HepG2 (cell line): ENCODE measurements at regions not wholly inside any gene's neighbourhood (a gene's known extent, or its start where the extent isn't known, plus 50 kb on each side); places are given as distances from the start of the nearest gene placed in this dataset.

ENCODE experiments used
- ATAC-seq: fragments of 200-7000 bp; cut with Tn5 transposase; 3 replicates; pipeline ENCODE4 v1.9.1; 2020; ENCODE audit warnings: mild to moderate bottlenecking, moderate library complexity
- BruUV-seq: library from RNA; stranded (reverse); fragments of 400-500 nt; replicated peaks from 2 replicates; lab custom pipeline; 2021; lab: Mats Ljungman, UMichigan
- CTCF ChIA-PET: fragments of 300-600 bp; formaldehyde crosslinking; extraction: SDS; loops from one replicate; lab custom pipeline; 2021; ENCODE audit warnings: low total read pairs, inconsistent platforms, low intra/inter-chr PET ratio; lab: Yijun Ruan, JAX
- POLR2A ChIA-PET: fragments of 350-600 bp; sonication (Branson Sonifier 250); formaldehyde crosslinking; loops from one replicate; lab custom pipeline; 2020; ENCODE audit warnings: antibody characterized with exemption, inconsistent platforms; lab: Yijun Ruan, JAX
- DNase-seq: peaks from one replicate; pipeline ENCODE4 v3.0.0-alpha.2; 2015; ENCODE audit warnings: low spot score
- FAIRE-seq: peaks from 3 replicates; lab custom pipeline; 2011; peaks lifted over from hg19 to GRCh38; lab: Jason Lieb, UNC
- H2AFZ ChIP-seq: one replicate; pipeline ENCODE4 v1.6.1; 2011; ENCODE audit warnings: low read length, inconsistent platforms
- H3K27ac ChIP-seq: fragments of 300-600 bp; 3 replicates; pipeline ENCODE4 v1.8.0; 2011; ENCODE audit warnings: mixed run types, mild to moderate bottlenecking, mixed read lengths, low read length, inconsistent platforms; ENCODE audit not compliant: insufficient read depth; ENCODE audit errors: extremely low read length
- H3K27me3 ChIP-seq, 2 experiments: fragments of 200-600 bp in 1 of 2; 2 replicates in 1 of 2; 3 replicates in 1 of 2; pipeline versions ENCODE4 v1.6.0 to v1.8.0; 2011; ENCODE audit warnings: low read length in 2 of 2, mild to moderate bottlenecking in 2 of 2, moderate library complexity in 2 of 2, inconsistent platforms in 1 of 2; ENCODE audit not compliant: insufficient read depth in 2 of 2, control insufficient read depth in 1 of 2
- H3K36me3 ChIP-seq, 2 experiments: fragments of 200-600 bp in 1 of 2; replicated peaks in 1 of 2; 2 replicates in 1 of 2; 3 replicates in 1 of 2; pipeline versions ENCODE4 v1.5.1 to v1.8.0; 2011; ENCODE audit warnings: low read length in 2 of 2, inconsistent platforms in 1 of 2; ENCODE audit not compliant: insufficient read depth in 2 of 2, control insufficient read depth in 1 of 2
- H3K4me1 ChIP-seq: 2 replicates; pipeline ENCODE4 v1.5.1; 2012; ENCODE audit warnings: low read length, inconsistent platforms; ENCODE audit not compliant: insufficient read depth
- H3K4me2 ChIP-seq: 2 replicates; pipeline ENCODE4 v1.6.0; 2011; ENCODE audit warnings: low read depth, low read length, inconsistent platforms
- H3K4me3 ChIP-seq, 3 experiments: fragments of 200-600 bp in 1 of 3; sonication (generic), shearing (Covaris generic) in 1 of 3; replicated peaks in 1 of 3; 2 replicates each; pipeline ENCODE4 v1.5.1; 2011 to 2016; ENCODE audit warnings: low read length in 3 of 3, inconsistent platforms in 2 of 3, low read depth in 2 of 3, mild to moderate bottlenecking in 2 of 3, control low read depth in 1 of 3, mixed read lengths in 1 of 3; ENCODE audit not compliant: insufficient read depth in 1 of 3
- H3K79me2 ChIP-seq: one replicate; pipeline ENCODE4 v1.6.1; 2011; ENCODE audit warnings: low read length, inconsistent platforms; ENCODE audit not compliant: insufficient read depth
- H3K9ac ChIP-seq: 2 replicates; pipeline ENCODE4 v1.6.0; 2011; ENCODE audit warnings: mild to moderate bottlenecking, low read depth, low read length, inconsistent platforms; ENCODE audit not compliant: insufficient read depth
- H3K9me3 ChIP-seq: 2 replicates; pipeline ENCODE4 v1.5.1; 2012; ENCODE audit warnings: mild to moderate bottlenecking, low read length
- H4K20me1 ChIP-seq: 2 replicates; pipeline ENCODE4 v1.6.0; 2011; ENCODE audit warnings: inconsistent platforms, mild to moderate bottlenecking, low read length, moderate library complexity; ENCODE audit not compliant: insufficient read depth
- HNF4G ChIP-seq, 2 experiments: sonication (generic) in 1 of 2; formaldehyde crosslinking in 1 of 2; IDR thresholded peaks; 2 replicates each; pipeline versions ENCODE4 v1.4.0 to v1.6.1; 2011 to 2020; ENCODE audit warnings: borderline replicate concordance in 2 of 2, low read depth in 2 of 2, mild to moderate bottlenecking in 2 of 2, low read length in 1 of 2, missing genetic modification reagents in 1 of 2, moderate library complexity in 1 of 2
- MIER3 ChIP-seq: IDR thresholded peaks from 2 replicates; pipeline ENCODE4 v1.6.1; 2016; ENCODE audit warnings: missing compliant biosample characterization, borderline replicate concordance
- SMYD3 ChIP-seq: sonication (generic); formaldehyde crosslinking; IDR thresholded peaks from 2 replicates; pipeline ENCODE4 v1.8.1; 2023; ENCODE audit warnings: mild to moderate bottlenecking, missing genetic modification reagents
- ZNF788 ChIP-seq: sonication (generic); formaldehyde crosslinking; IDR thresholded peaks from 2 replicates; pipeline ENCODE4 v1.5.0; 2020; ENCODE audit warnings: mild to moderate bottlenecking, missing genetic modification reagents, borderline replicate concordance
- WGBS: methylation state at CpG from one replicate; pipeline ENCODE4 v1.1.6; 2017; ENCODE audit warnings: low lambda C conversion rate; 5-methylcytosine and 5-hydroxymethylcytosine counted together
- in situ Hi-C: cut with HindIII; loops from 2 replicates; pipeline ENCODE4 v1.10.0; 2017; ENCODE audit warnings: low pct_unique_long_range_greater_than_20kb; ENCODE audit not compliant: extremely low pct_ligation_motif_present
- intact Hi-C: fragments of 100-400 bp; cut with micrococcal nuclease; formaldehyde crosslinking; loops from one replicate; pipeline ENCODE4 v1.10.0; 2022; ENCODE audit not compliant: unreplicated experiment
- TF ChIP-seq, protein P1 (sequence below): sonication (generic); formaldehyde crosslinking; IDR thresholded peaks from 2 replicates; pipeline ENCODE4 v1.5.0; 2020; ENCODE audit warnings: missing genetic modification reagents
- TF ChIP-seq, protein P2 (sequence below): sonication (generic); formaldehyde crosslinking; IDR thresholded peaks from 2 replicates; pipeline ENCODE4 v1.5.1; 2020; ENCODE audit warnings: mild to moderate bottlenecking, moderate library complexity, missing genetic modification reagents

DNA sequence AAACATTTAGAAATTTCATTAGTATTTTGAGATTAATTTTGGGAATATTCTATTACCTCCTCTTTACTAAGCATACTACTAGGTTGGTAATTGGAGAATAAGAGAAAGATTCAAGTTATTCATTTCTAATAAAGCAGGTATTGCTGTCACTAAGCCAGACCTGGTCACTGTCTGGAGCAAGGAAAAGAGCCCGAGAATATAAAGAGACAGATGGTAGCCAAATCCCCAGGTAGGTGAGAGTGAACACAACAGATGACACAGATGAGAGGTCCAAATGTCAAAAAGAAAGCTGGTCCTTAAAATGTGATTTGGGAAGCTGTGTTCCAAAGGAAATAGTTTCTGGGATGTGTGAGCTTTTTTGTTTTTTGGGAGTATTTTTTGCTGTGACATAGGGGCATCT is 128.6 kb downstream of the ZNF100 start:
- WGBS, result 0% methylated on average over 1 of the region's 1 CpG
- TF ChIP-seq HNF4G (IDR thresholded peaks at IDR 0.05; ENCODE audit: borderline replicate concordance, low read depth, low read length), result no peak
- TF ChIP-seq HNF4G (CRISPR knock-in tag; IDR thresholded peaks at IDR 0.05; ENCODE audit: borderline replicate concordance, low read depth), result no peak
- TF ChIP-seq, protein P1, sequence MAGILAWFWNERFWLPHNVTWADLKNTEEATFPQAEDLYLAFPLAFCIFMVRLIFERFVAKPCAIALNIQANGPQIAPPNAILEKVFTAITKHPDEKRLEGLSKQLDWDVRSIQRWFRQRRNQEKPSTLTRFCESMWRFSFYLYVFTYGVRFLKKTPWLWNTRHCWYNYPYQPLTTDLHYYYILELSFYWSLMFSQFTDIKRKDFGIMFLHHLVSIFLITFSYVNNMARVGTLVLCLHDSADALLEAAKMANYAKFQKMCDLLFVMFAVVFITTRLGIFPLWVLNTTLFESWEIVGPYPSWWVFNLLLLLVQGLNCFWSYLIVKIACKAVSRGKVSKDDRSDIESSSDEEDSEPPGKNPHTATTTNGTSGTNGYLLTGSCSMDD (CRISPR knock-in tag), result no peak
- TF ChIP-seq, protein P2, sequence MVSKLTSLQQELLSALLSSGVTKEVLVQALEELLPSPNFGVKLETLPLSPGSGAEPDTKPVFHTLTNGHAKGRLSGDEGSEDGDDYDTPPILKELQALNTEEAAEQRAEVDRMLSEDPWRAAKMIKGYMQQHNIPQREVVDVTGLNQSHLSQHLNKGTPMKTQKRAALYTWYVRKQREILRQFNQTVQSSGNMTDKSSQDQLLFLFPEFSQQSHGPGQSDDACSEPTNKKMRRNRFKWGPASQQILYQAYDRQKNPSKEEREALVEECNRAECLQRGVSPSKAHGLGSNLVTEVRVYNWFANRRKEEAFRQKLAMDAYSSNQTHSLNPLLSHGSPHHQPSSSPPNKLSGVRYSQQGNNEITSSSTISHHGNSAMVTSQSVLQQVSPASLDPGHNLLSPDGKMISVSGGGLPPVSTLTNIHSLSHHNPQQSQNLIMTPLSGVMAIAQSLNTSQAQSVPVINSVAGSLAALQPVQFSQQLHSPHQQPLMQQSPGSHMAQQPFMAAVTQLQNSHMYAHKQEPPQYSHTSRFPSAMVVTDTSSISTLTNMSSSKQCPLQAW (CRISPR knock-in tag), result no peak
- TF ChIP-seq SMYD3, result no peak
- no peak for TF ChIP-seq MIER3
- TF ChIP-seq ZNF788, result no peak
- Histone ChIP-seq H3K4me2 (no peak overlapping the region), H3K4me1 (no peaks in the 10 kb centered on the region), H3K9me3 (peaks cover 44% of the 10 kb centered on the region), H3K27me3 (no peaks in the 10 kb centered on the region), H3K9ac (no peak overlapping the region), H3K27ac (no peak overlapping the region), H3K79me2 (no peaks in the 10 kb centered on the region), H4K20me1 (no peaks in the 10 kb centered on the region), H2AFZ (no peak overlapping the region), H3K4me3 (no peak overlapping the region), H3K36me3 (no peaks in the 10 kb centered on the region)
- intact Hi-C loops, result no loop called here
- ChIA-PET POLR2A (no interaction called here), CTCF (no interaction called here)
- BruUV-seq, result no TSS peak
- FAIRE-seq, result no peak
- ATAC-seq, result no peak
- in situ Hi-C loops, result no loop called here
- DNase-seq, result no peak
